Amniotic epithelial cell (primary cell): ENCODE measurements at regions not wholly inside any gene's neighbourhood (a gene's known extent, or its start where the extent isn't known, plus 50 kb on each side); places are given as distances from the start of the nearest gene placed in this dataset.

Experiments
- DNase-seq: peaks from one replicate; pipeline ENCODE4 v3.0.0-alpha.2; 2010; ENCODE audit warnings: low read depth

DNA sequence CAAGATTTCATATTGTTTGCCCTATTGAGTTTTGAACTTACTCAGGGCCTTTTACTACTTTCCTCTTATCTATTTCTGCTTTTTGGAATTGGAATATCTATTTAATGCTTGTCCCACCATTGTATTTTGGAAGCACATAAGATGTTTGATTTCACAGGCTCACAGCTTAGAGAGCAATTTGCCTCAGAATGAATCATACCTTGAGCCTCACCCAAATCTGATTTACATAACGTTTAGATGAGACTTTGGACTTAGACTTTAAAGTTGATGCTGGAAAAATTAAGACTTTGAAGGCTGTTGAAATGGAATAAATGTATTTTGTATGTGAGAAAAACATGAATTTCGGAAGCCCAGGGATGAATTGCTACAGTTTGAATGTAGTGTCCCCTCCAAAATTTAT is 458.9 kb downstream of the CNTN6 start:
- no peak for DNase-seq

GRCh38 chr3:1552831-1553230 is 460.0 kb downstream of the CNTN6 start:
- no peak for DNase-seq

GRCh38 chr3:1561427-1561826 is 468.6 kb downstream of the CNTN6 start:
- DNase-seq = no peak

DNA sequence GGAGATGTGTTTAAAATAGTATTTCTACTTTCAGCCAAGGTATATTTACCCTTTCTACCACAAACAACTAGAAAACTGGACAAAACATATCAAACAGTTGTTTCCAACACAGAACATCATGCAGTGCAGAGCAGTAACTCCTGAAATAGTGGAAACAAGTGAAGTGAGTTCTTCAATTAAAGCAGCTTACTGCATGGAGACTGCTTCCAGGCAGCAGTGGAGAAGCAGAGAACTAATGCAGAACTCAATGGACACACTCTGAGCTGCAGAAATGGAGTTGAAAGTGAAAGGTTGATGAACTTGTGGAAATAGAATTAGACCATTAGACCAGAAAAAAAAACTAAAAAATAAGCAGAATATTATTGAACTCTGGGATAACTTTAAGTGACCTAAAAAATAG is 478.9 kb downstream of the CNTN6 start:
- no peak for DNase-seq

DNA sequence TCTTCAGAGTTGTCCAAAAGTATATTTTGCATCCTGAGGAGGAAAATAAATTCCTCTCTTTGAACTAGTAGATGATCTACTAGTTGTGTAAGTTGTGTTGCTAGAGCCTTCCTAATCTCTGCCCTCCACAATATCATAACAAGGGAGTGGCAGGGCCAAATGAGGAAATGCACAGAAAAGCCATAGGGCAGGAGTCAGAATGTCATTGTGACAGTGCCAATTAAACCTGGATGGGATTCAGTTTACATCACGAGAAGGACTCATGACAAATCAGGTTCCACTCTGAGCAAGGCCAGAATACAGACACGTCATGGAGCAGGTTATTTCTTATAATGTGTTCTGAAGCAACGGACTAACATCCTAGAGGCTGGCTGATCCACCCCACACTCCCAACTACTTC is 483.2 kb downstream of the CNTN6 start:
- DNase-seq = no peak

GRCh38 chr3:1578124-1578806 is 485.4 kb downstream of the CNTN6 start:
- DNase-seq = no peak

DNA sequence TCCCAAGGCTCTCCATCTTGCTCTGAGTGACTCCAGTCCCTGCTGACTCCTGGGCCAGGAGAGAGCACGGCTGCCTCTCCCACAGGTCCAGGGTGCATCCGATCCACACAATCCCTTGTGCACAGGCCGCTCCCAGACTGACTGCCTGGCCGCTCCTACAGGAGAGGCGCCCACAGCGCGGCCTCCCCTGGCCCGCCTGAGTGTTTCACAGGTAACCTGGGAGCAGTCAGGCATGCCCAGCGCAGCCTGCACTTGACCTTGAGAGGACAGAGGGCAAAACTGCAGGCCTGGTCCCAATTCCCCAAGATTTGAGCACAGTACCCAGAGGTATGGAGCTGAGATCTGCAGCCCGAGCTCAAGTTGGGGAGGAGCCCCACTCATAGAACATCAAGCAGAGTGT is 490.2 kb downstream of the CNTN6 start:
- no peak for DNase-seq

- DNase-seq = no peak
Measured at GRCh38 chr3:1587426-1587825, 494.6 kb downstream of the CNTN6 start.

- DNase-seq = no peak
Measured at GRCh38 chr3:1591327-1592028, 498.7 kb downstream of the CNTN6 start.

GRCh38 chr3:1594940-1595339 is 502.1 kb downstream of the CNTN6 start:
- DNase-seq = no peak

GRCh38 chr3:1600206-1600605 is 498.5 kb upstream of the CNTN4 start:
- no peak for DNase-seq

DNA sequence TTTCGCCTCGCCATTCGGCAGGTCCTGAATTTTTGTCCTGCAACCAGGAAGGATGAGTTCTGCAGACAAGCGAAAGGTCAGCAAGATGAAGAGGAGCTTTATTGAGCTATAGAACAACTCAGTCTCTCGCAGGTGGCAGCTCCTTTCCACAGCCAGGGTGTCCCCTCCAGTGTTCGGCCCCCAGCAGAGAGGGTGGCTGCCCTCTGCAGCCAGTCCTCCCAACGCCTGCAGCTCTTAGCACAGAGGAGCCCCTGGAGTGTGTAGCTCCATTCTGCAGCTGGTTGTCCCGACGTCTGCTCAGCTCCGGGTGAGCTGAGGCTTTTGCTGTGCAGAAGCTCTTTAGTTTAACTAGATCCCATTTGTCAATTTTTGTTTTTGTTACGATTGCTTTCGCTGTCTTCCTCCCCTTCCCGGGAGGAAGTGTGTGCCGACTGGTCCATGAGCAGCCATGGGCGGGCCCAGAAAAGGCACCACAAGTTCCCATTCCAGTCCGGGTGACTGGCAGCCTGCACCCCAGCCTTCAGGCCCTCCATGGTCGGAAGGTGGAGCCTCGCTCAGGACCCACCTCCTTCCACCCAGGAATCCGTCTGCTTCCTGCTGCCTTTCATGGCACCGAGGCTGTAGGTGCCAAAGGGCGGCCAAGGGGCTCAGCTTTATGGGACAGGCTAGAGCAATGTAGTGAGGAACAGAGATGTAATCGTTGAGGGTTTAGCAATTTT is 497.8 kb upstream of the CNTN4 start:
- DNase-seq = no peak

DNA sequence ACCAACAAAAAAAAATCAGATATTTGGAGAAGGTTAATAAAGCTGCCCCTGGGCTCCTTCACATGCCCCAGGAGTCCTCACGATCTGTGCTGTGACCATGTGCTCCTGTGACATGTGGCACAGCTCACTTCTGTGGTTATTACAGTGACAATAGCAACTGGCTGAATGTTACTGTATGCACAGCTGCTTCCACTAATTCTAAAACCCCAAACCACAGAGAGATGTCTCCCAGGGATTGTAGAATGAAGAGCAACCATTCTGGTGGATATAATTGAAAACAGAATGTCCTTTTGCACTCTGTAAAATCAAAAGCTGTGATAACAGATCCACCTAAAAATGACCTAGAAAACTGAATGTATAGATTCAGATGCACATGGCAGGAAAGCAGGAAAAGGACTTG is 489.2 kb upstream of the CNTN4 start:
- DNase-seq = no peak

DNA sequence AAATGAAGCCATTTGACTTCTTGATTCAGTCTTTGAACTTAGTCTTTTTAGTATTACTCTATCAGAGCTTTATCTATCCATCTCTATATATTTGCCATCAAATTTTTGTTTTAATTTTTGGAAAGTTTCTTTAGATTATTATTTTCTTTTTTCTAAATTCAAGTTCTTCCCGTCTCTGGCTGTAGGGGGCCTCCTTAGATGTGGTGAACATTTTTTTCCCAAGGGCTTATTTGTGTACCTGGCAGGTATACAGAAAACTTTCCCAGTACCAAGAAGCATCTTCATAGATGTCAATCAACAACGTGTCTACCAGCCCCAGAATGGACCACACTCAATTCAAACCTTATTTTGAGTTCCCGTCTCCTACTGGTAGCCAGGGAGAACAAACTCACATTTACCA is 486.8 kb upstream of the CNTN4 start:
- DNase-seq = no peak

GRCh38 chr3:1613962-1614361 is 484.7 kb upstream of the CNTN4 start:
- DNase-seq = no peak

GRCh38 chr3:1616744-1617143 is 481.9 kb upstream of the CNTN4 start:
- DNase-seq = no peak

- no peak for DNase-seq
Measured at GRCh38 chr3:1623896-1624295, 474.8 kb upstream of the CNTN4 start.

- no peak for DNase-seq
Measured at GRCh38 chr3:1632128-1632527, 466.5 kb upstream of the CNTN4 start.

DNA sequence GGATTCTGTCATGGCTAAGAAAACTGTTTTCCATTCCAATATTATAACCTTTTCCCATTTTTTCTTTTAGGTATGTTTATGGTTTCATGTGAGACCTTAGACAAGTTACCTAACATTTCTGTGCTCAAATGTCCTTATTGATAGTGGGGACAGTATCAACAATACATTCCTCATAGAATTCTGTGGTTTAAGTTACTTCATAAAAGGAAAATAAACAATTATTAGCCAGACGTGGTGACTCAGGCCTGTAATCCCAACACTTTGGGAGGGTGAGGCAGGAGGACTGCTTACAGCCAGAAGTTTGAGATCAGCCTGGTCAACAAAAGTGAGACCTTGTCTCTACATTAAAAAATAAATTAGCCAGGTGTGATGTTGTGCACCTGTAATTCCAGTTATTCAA is 436.8 kb upstream of the CNTN4 start:
- no peak for DNase-seq

- DNase-seq = no peak
Measured at GRCh38 chr3:1664266-1664665, 434.4 kb upstream of the CNTN4 start.

- DNase-seq = no peak
Measured at GRCh38 chr3:1666865-1667264, 431.8 kb upstream of the CNTN4 start.

DNA sequence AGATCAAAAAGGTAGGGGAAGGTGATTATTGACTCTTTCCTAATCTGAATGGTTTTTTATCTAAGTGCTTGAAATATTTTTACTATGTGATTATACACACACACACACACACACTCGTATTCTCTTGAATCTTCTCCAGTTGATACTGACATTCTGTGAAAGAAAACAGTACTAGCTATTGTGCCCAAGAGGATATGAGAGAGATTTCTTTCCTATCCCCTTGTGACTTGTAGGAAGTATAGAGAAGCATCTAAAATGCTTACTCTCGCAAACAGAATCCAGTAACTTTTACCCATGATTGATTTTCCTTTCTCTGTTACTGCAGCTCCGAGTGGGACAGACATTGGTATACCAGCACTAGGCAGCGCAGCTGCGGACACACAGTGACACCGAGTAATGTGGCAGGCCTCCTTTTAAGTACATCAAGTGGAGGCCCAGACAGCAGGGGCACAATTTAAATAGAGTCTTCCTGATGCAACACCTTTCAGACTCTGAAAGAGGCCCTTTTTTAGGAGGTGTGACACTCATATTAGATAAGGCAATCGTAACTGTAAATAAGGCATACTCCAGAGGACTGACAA is 421.0 kb upstream of the CNTN4 start:
- DNase-seq = no peak

- no peak for DNase-seq
Measured at GRCh38 chr3:1692428-1692827, 406.2 kb upstream of the CNTN4 start.
